A673 (cell line): ENCODE measurements at regions not wholly inside any gene's neighbourhood (a gene's known extent, or its start where the extent isn't known, plus 50 kb on each side); places are given as distances from the start of the nearest gene placed in this dataset.

ENCODE experiments used
- CTCF ChIP-seq: fragments of 300-800, 200-600 bp; sonication (generic); conservative IDR thresholded peaks from 2 replicates; pipeline ENCODE4 v1.5.1; 2017; ENCODE audit warnings: low read depth, mild to moderate bottlenecking, antibody characterized with exemption, low read length, moderate library complexity, mixed read lengths
- EZH2 ChIP-seq: fragments of 200-600 bp; sonication (generic); IDR thresholded peaks from 2 replicates; pipeline ENCODE4 v1.6.1; 2017; ENCODE audit warnings: borderline replicate concordance, low read depth, mild to moderate bottlenecking, mixed read lengths, antibody characterized with exemption, low read length; ENCODE audit not compliant: poor library complexity, severe bottlenecking

GRCh38 chr4:156581282-156582063 is 390.1 kb downstream of the PDGFC start:
- TF ChIP-seq EZH2 (no peak), CTCF (no peak)
